PC-9 (cell line): ENCODE measurements at regions not wholly inside any gene's neighbourhood (a gene's known extent, or its start where the extent isn't known, plus 50 kb on each side); places are given as distances from the start of the nearest gene placed in this dataset.

Experiments
- BruUV-seq: library from RNA; stranded (reverse); fragments of 400-500 nt; replicated peaks from 2 replicates; lab custom pipeline; 2021; lab: Mats Ljungman, UMichigan
- CTCF ChIA-PET: fragments of 300-600 bp; sonication (Branson Sonifier 250); formaldehyde crosslinking; loops from one replicate; lab custom pipeline; 2022; ENCODE audit warnings: antibody characterized with exemption; lab: Charles Lee
- POLR2A ChIA-PET: fragments of 300-600 bp; sonication (Branson Sonifier 250); formaldehyde crosslinking; loops from one replicate; lab custom pipeline; 2022; ENCODE audit warnings: antibody characterized with exemption; ENCODE audit not compliant: unreplicated experiment; lab: Charles Lee
- DNase-seq, 2 experiments: peaks; one replicate each; pipeline versions ENCODE4 v3.0.0 to v3.0.0-alpha.2; 2015 to 2022; ENCODE audit warnings: mixed read lengths in 1 of 2
- H2AFZ ChIP-seq: fragments of 200-600 bp; sonication (generic); 2 replicates; pipeline ENCODE4 v1.8.1; 2017; ENCODE audit warnings: antibody characterized with exemption
- H3F3A ChIP-seq: fragments of 200-600 bp; sonication (generic); 2 replicates; pipeline ENCODE4 v1.8.1; 2017; ENCODE audit warnings: antibody characterized with exemption, mild to moderate bottlenecking, low read depth; ENCODE audit not compliant: insufficient read depth
- H3K27ac ChIP-seq: fragments of 200-600 bp; sonication (generic); 2 replicates; pipeline ENCODE4 v1.6.1; 2016; ENCODE audit warnings: mixed run types
- H3K27me3 ChIP-seq: fragments of 200-600 bp; sonication (generic); 2 replicates; pipeline ENCODE4 v1.6.1; 2016; ENCODE audit warnings: low read depth, mixed run types; ENCODE audit not compliant: insufficient read depth
- H3K36me3 ChIP-seq: fragments of 200-600 bp; sonication (generic); 2 replicates; pipeline ENCODE4 v1.6.1; 2016; ENCODE audit warnings: low read depth, mixed run types
- H3K4me1 ChIP-seq: fragments of 200-600 bp; sonication (generic); replicated peaks from 2 replicates; pipeline ENCODE4 v1.6.1; 2016; ENCODE audit warnings: mixed run types; ENCODE audit not compliant: insufficient read depth
- H3K4me2 ChIP-seq: fragments of 200-600 bp; sonication (generic); 2 replicates; pipeline ENCODE4 v1.6.1; 2017; ENCODE audit warnings: mixed run types
- H3K4me3 ChIP-seq: fragments of 200-600 bp; sonication (generic); 2 replicates; pipeline ENCODE4 v1.6.1; 2016; ENCODE audit warnings: mixed run types
- H3K79me2 ChIP-seq: fragments of 200-600 bp; sonication (generic); 2 replicates; pipeline ENCODE4 v1.6.1; 2017; ENCODE audit warnings: low read depth, mixed run types
- H3K9me2 ChIP-seq: fragments of 200-600 bp; sonication (generic); 2 replicates; pipeline ENCODE4 v1.8.1; 2017; ENCODE audit warnings: mild to moderate bottlenecking; ENCODE audit not compliant: insufficient read depth
- H3K9me3 ChIP-seq: fragments of 200-600 bp; sonication (generic); 2 replicates; pipeline ENCODE4 v1.8.1; 2016; ENCODE audit warnings: low read depth; ENCODE audit not compliant: insufficient read depth
- H4K20me1 ChIP-seq: fragments of 200-600 bp; sonication (generic); 2 replicates; pipeline ENCODE4 v1.8.1; 2017; ENCODE audit not compliant: insufficient read depth
- CTCF ChIP-seq: fragments of 200-600 bp; sonication (generic); conservative IDR thresholded peaks from 2 replicates; pipeline ENCODE4 v1.6.1; 2017; ENCODE audit warnings: mixed run types, antibody characterized with exemption, mild to moderate bottlenecking, moderate library complexity
- EZH2 ChIP-seq: fragments of 200-600 bp; sonication (generic); IDR thresholded peaks from 2 replicates; pipeline ENCODE4 v1.8.0; 2017; ENCODE audit warnings: antibody characterized with exemption, low read depth
- intact Hi-C: fragments of 100-400 bp; cut with micrococcal nuclease; formaldehyde crosslinking; loops from one replicate; pipeline ENCODE4 v1.10.0; 2022; ENCODE audit not compliant: unreplicated experiment

DNA sequence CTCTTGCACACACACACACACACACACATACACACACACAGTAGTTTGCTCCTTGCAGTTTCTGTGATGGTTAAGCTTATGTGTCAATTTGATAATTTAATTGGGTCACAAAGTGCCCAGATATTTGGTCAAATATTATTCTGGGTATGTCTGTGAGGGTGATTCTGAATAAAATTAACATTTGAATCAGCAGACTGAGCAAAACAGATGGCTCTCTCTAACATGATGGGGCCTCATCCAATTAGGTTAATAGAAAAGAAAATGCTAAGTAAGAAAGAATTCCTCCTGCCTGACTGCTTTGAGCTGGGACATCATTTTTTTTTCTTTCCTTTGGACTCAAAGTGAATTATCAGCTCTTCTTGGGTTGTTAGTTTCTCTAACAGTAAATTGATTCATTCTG, 191.2 kb upstream of the INTU start:
- Histone ChIP-seq H3K4me3 (no peak overlapping the region), H2AFZ (no peak overlapping the region), H3K36me3 (no peaks in the 10 kb centered on the region), H3K79me2 (no peaks in the 10 kb centered on the region), H3K27me3 (no peaks in the 10 kb centered on the region), H3K4me2 (no peak overlapping the region), H3K9me2 (no peaks in the 10 kb centered on the region), H3F3A (no peaks in the 10 kb centered on the region), H3K4me1 (no peaks in the 10 kb centered on the region), H4K20me1 (no peaks in the 10 kb centered on the region), H3K27ac (no peak overlapping the region), H3K9me3 (no peaks in the 10 kb centered on the region)
- BruUV-seq: no TSS peak
- POLR2A ChIA-PET: no interaction called here
- CTCF ChIA-PET: no interaction called here
- TF ChIP-seq CTCF (no peak), EZH2 (no peak)
- intact Hi-C loops: no loop called here
- no peak for DNase-seq

- Histone ChIP-seq H3K4me1 (no peaks in the 10 kb centered on the region), H3K4me3 (no peak overlapping the region), H3K79me2 (no peaks in the 10 kb centered on the region), H3K36me3 (no peaks in the 10 kb centered on the region), H3K9me2 (no peaks in the 10 kb centered on the region), H4K20me1 (no peaks in the 10 kb centered on the region), H3F3A (no peaks in the 10 kb centered on the region), H3K9me3 (no peaks in the 10 kb centered on the region), H3K4me2 (no peak overlapping the region), H2AFZ (no peak overlapping the region), H3K27ac (no peak overlapping the region), H3K27me3 (no peaks in the 10 kb centered on the region)
- intact Hi-C loops: no loop called here
- BruUV-seq: no TSS peak
- ChIA-PET CTCF (no interaction called here), POLR2A (no interaction called here)
- TF ChIP-seq CTCF: no peak
- no peak for TF ChIP-seq EZH2
- no peak for DNase-seq
Observed at GRCh38 chr4:127445471-127445870, 187.3 kb upstream of the INTU start.

GRCh38 chr4:127446427-127446885, 186.3 kb upstream of the INTU start:
- intact Hi-C loops: no loop called here
- CTCF ChIA-PET: no interaction called here

More at GRCh38 chr4:127446427-127446885, 186.3 kb upstream of the INTU start:
- Histone ChIP-seq H3K4me1 (no peaks in the 10 kb centered on the region), H3K27me3 (no peaks in the 10 kb centered on the region), H3K4me3 (no peak overlapping the region), H3K9me3 (no peaks in the 10 kb centered on the region), H3K36me3 (no peaks in the 10 kb centered on the region), H3F3A (no peaks in the 10 kb centered on the region), H3K9me2 (no peaks in the 10 kb centered on the region), H3K4me2 (no peak overlapping the region), H3K27ac (no peak overlapping the region), H3K79me2 (no peaks in the 10 kb centered on the region), H4K20me1 (no peaks in the 10 kb centered on the region), H2AFZ (no peak overlapping the region)
- POLR2A ChIA-PET: no interaction called here
- BruUV-seq: no TSS peak
- TF ChIP-seq EZH2 (no peak), CTCF (no peak)
- no peak for DNase-seq
